Superior temporal gyrus (tissue), 1 donor: ENCODE measurements at regions not wholly inside any gene's neighbourhood (a gene's known extent, or its start where the extent isn't known, plus 50 kb on each side); places are given as distances from the start of the nearest gene placed in this dataset.

Experiments used
- DNase-seq: peaks from one replicate; pipeline ENCODE4 v3.0.0-alpha.2; 2016; ENCODE audit errors: extremely low spot score

DNA sequence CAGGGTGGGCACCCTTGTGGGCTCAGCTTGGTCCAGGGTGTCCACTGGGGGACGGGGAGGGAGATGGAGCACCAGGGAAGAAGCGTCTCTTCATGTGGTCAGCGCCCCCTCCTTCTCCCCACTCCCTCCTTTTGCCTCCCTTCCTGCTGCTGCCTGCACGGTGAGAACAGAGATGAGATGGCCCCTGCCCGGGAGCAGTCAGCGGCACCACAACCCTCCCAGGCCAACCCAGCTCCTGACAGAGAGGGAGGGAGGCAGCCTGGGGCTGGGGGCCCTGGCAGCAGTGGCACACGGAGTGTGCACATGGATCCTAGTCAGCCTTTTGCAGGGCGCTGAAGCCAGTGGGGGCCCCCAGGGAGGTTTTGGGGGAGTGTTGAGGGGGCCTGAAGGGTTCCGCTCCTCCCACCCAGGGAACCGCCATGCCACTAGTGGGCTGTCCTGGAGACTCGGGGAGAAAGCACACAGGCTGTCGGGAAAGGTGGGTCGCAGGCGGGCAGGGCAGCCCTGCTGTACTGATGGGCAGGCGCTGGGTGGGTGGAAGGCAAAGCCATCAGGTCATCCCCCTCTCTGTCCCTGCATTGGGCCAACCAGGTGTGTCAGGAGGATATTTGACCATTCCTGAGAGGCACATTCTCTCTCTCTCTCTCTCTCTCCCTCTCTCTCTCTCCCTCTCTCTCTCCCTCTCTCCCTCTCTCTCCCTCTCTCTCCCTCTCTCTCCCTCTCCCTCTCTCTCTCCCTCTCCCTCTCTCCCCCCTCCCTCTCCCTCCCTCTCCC, 94.3 kb upstream of the BHLHE23 start:
- no peak for DNase-seq

DNA sequence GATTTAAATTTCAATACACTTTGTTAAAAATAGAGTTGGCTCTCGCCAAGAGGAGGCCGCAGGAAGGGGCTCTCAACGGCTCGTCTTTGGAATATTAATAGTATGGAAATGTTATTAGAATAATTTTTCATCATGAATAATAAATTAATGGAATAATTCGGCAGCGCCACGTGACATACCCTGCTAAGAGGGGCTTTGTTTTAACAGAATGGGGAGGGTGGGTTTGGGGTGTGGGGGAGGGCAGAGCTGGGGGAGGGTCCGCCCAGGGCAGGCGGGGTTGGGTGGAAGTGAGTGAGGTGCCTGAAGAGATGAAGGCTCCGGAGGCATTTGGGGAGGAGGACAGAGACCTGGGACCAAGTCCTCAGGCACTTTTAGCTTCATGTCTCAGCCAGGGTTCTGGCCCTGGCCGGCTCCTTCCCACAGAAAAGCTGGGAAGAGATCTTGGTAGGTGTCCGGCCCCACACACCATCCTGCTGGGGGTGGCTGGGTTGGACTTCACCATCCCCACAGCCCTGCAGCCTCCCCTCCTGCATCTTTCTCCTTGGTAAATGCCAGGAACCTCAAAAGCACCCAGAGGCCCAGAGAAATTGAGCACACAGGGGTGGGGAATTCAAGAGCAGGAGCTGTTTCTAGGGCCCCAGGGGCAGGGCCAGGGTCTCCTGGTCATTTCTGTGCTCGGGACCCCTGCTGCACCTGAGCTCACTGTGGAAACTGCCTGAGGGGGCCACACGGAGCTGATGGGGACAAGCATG, 93.6 kb upstream of the BHLHE23 start:
- no peak for DNase-seq

GRCh38 chr20:63099456-63100173, 92.9 kb upstream of the BHLHE23 start:
- DNase-seq, result no peak

DNA sequence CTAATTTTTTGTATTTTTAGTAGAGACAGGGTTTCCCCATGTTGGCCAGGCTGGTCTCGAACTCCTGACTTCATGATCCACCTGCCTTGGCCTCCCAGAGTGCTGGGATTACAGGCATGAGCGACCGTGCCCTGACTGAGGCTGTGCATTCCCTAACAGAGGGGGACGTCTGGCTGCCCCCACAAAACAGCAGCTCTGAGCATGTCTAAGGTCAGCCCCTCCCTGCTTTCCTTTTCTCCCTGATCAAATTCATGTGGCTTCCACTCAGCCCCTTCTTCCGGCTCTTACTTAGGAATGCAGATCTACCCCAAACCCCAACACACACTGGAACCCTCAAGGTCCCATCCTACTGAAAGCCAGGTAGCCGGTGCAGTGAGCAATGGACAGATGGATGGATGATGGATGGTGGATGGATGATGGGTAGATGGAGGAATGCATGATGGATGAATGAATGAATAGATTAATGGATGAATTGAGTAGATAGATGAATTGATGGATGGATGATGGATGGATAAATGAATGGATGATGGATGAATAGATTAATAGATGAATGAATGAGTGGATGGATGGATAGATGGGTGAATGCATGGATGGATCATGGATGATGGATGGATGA, 91.5 kb upstream of the BHLHE23 start:
- no peak for DNase-seq

DNA sequence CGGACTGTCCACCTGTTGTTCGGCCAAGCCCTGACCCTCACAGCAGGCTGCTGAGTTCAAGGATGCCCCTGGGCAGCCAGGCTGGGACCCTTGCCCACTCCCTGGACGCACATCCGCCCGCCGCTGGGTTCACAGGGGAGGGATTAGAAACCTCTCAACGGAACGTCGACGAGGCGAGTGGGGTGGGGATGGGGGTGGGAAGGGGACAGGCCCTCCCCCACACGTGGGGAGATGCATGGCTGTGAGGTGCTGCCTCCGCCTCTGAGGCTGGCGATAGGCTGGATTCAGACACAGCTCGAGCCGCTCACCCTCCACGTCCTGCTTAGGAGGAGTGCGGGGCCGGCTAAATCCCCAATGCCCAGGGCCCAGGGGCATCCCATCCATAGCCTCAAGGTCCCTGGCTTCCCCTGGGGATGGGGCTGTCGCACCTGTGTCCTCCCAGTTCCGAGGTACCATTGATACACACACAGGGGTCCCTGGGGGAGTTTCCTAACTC, 90.6 kb upstream of the BHLHE23 start:
- no peak for DNase-seq

- no peak for DNase-seq
Observed at GRCh38 chr20:63096681-63097335, 90.0 kb upstream of the BHLHE23 start.

GRCh38 chr20:63095718-63096654, 89.2 kb upstream of the BHLHE23 start:
- no peak for DNase-seq

DNA sequence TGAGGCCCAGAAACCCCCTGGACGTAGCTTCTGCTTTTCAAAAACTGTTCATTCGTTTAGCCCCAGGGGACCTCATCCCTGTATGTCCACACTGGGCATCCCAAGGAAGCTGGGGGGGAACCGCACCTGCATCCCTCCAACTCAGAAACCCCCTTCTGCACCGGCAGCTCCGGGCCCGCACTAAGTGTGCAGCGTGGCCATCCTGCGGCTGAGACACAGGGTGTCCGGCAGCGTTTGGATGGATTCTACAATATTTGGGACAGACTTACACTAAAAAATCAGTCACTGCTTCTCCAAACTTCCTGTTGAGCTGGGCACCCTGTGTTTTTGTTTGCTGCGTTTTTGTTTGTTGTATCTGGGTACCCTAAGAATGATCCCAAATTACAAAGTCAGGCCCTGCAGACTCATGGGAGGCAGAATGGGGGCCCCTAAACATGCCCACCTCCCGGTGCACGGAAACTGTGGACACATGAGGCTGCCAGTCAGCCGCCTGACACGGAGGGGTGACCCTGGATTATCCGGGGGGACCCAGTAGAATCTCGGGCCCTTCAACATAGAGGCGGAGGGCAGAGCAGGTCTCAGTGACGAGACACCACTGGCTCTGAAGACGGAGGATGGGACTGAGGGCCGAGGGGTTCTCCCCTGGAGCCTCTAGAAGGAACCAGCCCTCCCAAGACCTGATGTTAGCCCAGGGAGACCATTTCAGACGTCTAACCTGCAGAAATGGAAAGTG, 88.2 kb upstream of the BHLHE23 start:
- DNase-seq, result no peak

- DNase-seq, result no peak
Observed at GRCh38 chr20:63093966-63094766, 87.4 kb upstream of the BHLHE23 start.

GRCh38 chr20:63092660-63093215, 86.0 kb upstream of the BHLHE23 start:
- DNase-seq, result no peak

DNA sequence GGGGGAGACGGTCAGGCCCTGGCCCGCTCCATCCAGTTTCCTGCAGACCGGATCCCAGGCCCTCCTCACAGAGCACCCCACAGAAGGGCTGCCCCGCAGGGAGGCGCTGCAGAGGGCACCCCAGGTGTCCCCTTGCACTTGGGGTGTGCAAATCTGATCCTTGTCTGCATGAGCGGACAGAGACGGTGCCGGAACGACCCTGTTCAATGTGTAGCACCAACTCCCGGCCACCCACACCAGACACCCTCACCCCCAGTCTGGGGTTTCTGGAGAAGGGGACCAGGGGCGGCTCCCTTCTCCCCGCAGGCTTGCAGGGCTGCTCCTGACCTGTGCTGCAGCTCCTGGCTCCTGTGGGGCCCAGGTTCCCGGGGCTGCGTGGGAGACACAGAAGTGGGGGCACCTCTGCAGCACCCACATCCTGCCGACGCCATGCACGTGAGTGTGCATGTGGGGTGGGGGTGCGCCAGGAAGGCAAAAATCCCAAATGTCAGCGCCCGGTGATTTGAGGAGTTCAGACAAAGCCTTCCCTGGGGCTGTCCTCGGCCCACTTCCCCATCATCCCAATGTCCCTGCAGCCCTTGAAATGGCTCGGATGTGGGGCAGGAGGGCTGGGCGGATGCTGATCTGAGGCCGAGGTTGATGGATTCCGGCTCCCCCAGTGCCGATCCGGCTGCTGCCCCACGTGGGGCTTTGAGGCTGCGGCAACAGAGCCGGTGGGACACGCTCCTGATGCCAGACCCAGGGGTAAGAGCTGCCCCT, 85.3 kb upstream of the BHLHE23 start:
- no peak for DNase-seq

DNA sequence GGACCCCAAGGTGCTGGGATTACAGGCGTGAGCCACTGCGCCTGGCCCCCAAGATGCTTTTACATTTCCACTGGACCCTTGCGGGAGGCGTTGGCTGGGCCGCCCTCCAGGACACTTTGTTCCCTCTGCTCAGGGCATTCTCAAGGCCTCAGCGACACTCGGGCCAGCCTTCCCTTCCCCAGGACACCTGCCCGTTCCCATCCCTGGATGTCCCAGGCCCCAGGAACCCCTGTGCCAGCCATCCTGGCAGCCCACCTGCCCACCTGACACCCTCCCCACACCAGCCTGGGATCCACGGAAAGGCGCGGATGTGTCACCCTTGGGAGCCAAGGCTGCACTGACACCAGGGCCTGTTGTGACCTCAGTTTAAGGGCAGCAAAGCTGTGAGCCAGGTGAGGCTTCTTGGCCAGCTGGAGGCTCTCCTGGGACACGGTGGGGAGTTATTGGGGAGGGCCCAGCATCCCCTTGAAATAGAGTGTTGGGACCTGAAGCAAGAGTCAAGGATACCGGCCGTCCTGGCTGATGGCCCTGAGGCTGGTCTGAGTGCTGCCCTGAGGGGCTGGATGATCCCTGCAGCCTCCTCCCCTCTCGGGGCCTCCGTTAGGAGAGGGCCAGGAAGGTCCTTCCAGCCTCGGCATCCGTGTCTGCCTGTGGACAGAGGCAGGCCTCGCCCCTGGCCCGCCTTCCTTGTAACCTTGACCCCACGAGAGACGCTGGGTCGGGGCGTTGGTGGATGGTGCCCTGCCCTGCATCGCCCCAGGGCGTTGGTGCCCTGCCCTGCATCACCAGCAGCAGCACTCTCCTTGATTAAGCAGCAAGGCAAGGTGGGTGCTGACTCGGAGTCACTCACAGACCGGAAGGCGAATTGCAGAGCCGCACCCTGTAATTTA, 84.2 kb upstream of the BHLHE23 start:
- no peak for DNase-seq

- DNase-seq, result no peak
Observed at GRCh38 chr20:63090052-63090451, 83.3 kb upstream of the BHLHE23 start.

DNA sequence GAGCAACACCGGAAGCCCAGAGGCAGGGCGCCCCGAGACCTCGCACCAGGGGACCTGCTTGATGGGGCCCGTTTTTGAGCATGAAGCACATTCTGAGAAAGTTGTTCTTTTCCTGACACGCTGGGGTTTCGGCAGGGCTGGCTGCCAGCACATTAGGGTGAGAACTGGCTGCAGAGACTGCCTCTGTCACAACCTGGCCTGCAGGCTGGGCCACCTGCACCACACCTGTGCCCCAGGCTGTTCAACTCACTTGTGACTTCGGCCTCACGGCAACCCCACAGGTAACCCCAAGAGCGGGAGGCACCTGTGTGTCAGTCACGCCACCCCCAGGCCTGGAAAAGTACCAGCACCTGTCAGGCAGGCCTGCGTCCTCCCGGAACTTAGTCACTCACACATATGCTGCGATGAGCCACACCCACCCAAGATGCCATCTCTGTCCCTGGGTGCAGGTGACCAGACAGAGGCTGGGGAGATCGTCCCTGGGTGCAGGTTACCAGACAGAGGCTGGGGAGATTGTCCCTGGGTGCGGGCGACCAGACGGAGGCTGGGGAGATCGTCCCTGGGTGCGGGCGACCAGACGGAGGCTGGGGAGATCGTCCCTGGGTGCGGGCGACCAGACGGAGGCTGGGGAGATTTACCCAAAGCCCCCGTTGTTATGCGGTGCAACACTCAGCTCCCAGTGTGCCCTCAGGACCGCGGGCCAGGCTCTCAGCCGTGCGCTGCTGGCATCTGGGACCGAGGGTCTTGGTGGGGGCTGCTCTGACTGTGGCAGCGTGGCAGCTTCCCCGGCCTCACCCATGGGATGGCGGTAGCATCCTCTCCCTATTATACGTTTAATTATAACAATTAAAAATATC, 82.5 kb upstream of the BHLHE23 start:
- DNase-seq, result no peak

DNA sequence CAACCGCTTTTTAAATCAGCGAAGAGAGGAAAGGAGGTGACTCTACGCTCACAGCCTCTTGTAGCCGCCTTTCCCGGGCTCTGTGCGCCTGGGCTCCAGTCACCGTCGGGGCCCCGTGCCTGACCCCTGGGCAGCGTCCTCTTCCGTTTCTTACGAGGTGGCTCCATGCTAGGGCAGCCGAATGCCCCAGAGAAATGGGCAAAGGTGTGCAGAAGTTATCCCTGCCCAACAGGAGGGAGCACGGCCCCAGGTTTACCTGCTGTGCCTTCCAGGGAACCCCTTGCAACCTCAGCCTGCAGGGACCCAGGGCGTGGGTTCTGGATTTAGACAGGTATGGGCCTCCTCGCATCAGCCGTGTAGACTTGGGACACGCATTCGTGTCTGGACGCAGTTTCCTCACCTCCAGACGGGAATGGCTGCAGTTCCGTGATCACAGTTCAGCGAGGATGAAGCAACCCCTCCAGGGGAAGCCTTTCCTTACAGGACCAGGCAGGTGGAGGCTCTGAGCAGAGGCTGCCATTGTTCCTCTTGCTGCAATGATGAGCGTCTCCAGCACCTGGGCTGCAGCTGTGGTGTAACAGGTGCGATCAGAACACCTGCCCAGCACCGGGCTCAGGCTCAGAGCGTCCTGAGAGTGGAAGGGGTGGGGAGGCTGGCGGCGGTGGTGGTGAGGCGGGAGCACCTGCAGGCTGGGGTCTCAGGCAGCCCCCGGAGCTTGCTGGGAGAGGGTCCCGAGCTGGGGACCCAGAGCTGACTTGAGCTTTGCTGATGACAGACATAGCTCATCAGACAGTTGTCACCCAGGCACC, 81.3 kb upstream of the BHLHE23 start:
- no peak for DNase-seq
